NCI-H748 treated with DMSO at 0.1 percent for 48 hours (cell line): ENCODE measurements at regions not wholly inside any gene's neighbourhood (a gene's known extent, or its start where the extent isn't known, plus 50 kb on each side); places are given as distances from the start of the nearest gene placed in this dataset.
"Not testable (repeated sequence)": the region's sequence is repeated elsewhere in the genome, so short reads cannot be mapped to it uniquely, and the experiment has no call there.

Experiments used
- DNase-seq: peaks from one replicate; lab custom pipeline; 2025; lab: John Stamatoyannopoulos, UW

- DNase-seq = no peak
Observed at GRCh38 chr9:94188246-94188645, 70.9 kb upstream of the ZNF169 start.

- DNase-seq = not testable (repeated sequence)
Observed at GRCh38 chr9:94191706-94192105, 67.4 kb upstream of the ZNF169 start.

GRCh38 chr9:94198414-94198813, 60.7 kb upstream of the ZNF169 start:
- DNase-seq = no peak

GRCh38 chr9:94199776-94200175, 59.3 kb upstream of the ZNF169 start:
- DNase-seq = no peak

- DNase-seq = no peak
Observed at GRCh38 chr9:94204174-94204573, 54.9 kb upstream of the ZNF169 start.

- DNase-seq = no peak
Observed at GRCh38 chr9:94207781-94208180, 51.3 kb upstream of the ZNF169 start.
